ENCODE measurements at regions not wholly inside any gene's neighbourhood (a gene's known extent, or its start where the extent isn't known, plus 50 kb on each side); places are given as distances from the start of the nearest gene placed in this dataset.
"Not testable (repeated sequence)": the region's sequence is repeated elsewhere in the genome, so short reads cannot be mapped to it uniquely, and the experiment has no call there.

DNA sequence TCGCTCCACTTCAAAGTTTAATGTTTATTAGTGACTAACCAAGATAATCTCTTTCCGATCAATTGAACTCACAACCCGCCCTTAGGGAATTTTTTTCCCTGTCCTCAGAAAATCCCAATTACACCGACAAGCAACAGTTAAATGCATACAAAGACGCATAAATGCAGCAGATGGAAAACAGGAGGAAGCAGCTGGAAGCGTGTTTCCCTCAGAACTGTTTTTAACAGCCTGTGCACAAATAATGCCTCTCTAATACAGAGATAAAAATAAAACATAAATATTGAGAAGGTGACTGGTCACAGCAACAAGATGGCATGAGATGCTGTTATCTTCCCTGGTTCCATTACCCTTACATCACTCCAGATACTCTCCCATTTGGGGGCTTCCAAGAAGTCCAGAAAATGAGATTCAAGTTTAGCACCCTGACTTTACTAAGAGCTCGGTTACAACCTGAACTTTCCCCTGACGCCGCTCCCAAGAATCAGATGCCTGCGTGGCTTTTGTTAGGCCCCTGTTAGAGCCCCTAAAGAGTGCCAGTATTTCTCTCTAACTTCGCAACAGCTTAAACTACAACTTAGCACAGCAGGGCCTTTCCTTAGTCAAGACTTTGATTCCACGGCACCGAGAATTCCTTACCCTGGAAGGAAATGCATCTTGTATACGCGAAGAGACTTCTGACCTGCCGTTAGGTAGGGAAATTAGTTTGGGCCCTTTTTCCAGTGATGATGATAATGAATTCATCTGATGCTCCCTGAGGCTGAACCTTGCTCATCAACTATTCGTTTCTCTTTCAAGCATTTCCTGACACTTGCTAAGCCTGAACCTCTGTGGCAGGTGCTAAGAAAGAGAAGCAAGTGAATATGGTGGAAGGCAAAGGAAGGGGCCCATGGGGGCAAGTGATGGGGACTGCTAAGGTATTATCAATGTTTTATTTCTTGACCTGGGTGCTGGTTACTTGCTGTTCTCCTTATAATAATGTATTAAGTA lies 137.7 kb upstream of the SMYD2 start:
- Mint-ChIP-seq H3K4me3 (no peak overlapping the region), H3K27ac (peak overlapping the region; percentile 22; the same call in 1 of the 2 replicates), H3K27me3 (ENCODE audit: low read depth) (no peaks in the 10 kb centered on the region), H3K9me3 (no peaks in the 10 kb centered on the region), H3K4me1 (peaks cover 23% of the 10 kb centered on the region), H3K36me3 (no peaks in the 10 kb centered on the region)
- POLR2A ChIA-PET = no interaction called here
- DNase-seq (ENCODE audit: low spot score) (no peak), ATAC-seq (peak; percentile 43)
- CTCF ChIA-PET = no interaction called here
- TF ChIP-seq PRRX2 (CRISPR knock-in tag; IDR thresholded peaks at IDR 0.05) (no peak), IRF2 (CRISPR knock-in tag; IDR thresholded peaks at IDR 0.05; ENCODE audit: borderline replicate concordance, low read depth) (no peak), ZNF219 (CRISPR knock-in tag; IDR thresholded peaks at IDR 0.05; ENCODE audit: borderline replicate concordance) (no peak), STAT6 (CRISPR knock-in tag; conservative IDR thresholded peaks at IDR 0.05; ENCODE audit: low read depth) (no peak), EMX1 (CRISPR knock-in tag; IDR thresholded peaks at IDR 0.05) (no peak), SP1 (CRISPR knock-in tag; conservative IDR thresholded peaks at IDR 0.05) (no peak), ZNF512 (CRISPR knock-in tag; IDR thresholded peaks at IDR 0.05; ENCODE audit: borderline replicate concordance) (no peak), GABPB1 (CRISPR knock-in tag; IDR thresholded peaks at IDR 0.05) (no peak), TEAD1 (CRISPR knock-in tag; IDR thresholded peaks at IDR 0.05) (no peak), KAT7 (CRISPR knock-in tag; IDR thresholded peaks at IDR 0.05; ENCODE audit: borderline replicate concordance) (no peak), MYBL2 (CRISPR knock-in tag; IDR thresholded peaks at IDR 0.05) (no peak), NR2C2 (CRISPR knock-in tag; IDR thresholded peaks at IDR 0.05) (no peak), RORB (CRISPR knock-in tag; IDR thresholded peaks at IDR 0.05) (no peak), ZNF396 (CRISPR knock-in tag; IDR thresholded peaks at IDR 0.05; ENCODE audit: borderline replicate concordance) (no peak), GTF2I (CRISPR knock-in tag; conservative IDR thresholded peaks at IDR 0.05) (no peak)
- TF ChIP-seq, protein P1, sequence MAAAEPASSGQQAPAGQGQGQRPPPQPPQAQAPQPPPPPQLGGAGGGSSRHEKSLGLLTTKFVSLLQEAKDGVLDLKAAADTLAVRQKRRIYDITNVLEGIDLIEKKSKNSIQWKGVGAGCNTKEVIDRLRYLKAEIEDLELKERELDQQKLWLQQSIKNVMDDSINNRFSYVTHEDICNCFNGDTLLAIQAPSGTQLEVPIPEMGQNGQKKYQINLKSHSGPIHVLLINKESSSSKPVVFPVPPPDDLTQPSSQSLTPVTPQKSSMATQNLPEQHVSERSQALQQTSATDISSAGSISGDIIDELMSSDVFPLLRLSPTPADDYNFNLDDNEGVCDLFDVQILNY (CRISPR knock-in tag; IDR thresholded peaks at IDR 0.05) = no peak
- TF ChIP-seq, protein P2, sequence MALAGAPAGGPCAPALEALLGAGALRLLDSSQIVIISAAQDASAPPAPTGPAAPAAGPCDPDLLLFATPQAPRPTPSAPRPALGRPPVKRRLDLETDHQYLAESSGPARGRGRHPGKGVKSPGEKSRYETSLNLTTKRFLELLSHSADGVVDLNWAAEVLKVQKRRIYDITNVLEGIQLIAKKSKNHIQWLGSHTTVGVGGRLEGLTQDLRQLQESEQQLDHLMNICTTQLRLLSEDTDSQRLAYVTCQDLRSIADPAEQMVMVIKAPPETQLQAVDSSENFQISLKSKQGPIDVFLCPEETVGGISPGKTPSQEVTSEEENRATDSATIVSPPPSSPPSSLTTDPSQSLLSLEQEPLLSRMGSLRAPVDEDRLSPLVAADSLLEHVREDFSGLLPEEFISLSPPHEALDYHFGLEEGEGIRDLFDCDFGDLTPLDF (CRISPR knock-in tag; IDR thresholded peaks at IDR 0.05) = no peak
- TF ChIP-seq, protein P3, sequence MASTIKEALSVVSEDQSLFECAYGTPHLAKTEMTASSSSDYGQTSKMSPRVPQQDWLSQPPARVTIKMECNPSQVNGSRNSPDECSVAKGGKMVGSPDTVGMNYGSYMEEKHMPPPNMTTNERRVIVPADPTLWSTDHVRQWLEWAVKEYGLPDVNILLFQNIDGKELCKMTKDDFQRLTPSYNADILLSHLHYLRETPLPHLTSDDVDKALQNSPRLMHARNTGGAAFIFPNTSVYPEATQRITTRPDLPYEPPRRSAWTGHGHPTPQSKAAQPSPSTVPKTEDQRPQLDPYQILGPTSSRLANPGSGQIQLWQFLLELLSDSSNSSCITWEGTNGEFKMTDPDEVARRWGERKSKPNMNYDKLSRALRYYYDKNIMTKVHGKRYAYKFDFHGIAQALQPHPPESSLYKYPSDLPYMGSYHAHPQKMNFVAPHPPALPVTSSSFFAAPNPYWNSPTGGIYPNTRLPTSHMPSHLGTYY (CRISPR knock-in tag; IDR thresholded peaks at IDR 0.05) = no peak
- TF ChIP-seq, protein P4, sequence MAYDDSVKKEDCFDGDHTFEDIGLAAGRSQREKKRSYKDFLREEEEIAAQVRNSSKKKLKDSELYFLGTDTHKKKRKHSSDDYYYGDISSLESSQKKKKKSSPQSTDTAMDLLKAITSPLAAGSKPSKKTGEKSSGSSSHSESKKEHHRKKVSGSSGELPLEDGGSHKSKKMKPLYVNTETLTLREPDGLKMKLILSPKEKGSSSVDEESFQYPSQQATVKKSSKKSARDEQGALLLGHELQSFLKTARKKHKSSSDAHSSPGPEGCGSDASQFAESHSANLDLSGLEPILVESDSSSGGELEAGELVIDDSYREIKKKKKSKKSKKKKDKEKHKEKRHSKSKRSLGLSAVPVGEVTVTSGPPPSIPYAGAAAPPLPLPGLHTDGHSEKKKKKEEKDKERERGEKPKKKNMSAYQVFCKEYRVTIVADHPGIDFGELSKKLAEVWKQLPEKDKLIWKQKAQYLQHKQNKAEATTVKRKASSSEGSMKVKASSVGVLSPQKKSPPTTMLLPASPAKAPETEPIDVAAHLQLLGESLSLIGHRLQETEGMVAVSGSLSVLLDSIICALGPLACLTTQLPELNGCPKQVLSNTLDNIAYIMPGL (CRISPR knock-in tag; IDR thresholded peaks at IDR 0.05) = no peak

GRCh38 chr1:214144521-214144920 lies 136.4 kb upstream of the SMYD2 start:
- POLR2A ChIA-PET; CTCF ChIA-PET; H3K9me3 Mint-ChIP-seq; H3K4me3 Mint-ChIP-seq; DNase-seq (ENCODE audit: low spot score); H3K27me3 Mint-ChIP-seq (ENCODE audit: low read depth); ATAC-seq; H3K36me3 Mint-ChIP-seq; H3K27ac Mint-ChIP-seq: not testable (repeated sequence)
- peaks cover 23% of the 10 kb centered on the region for H3K4me1 Mint-ChIP-seq

All from WTC11 (cell line).